NCI-H187 (cell line): ENCODE measurements at regions not wholly inside any gene's neighbourhood (a gene's known extent, or its start where the extent isn't known, plus 50 kb on each side); places are given as distances from the start of the nearest gene placed in this dataset.
"Not testable (repeated sequence)": the region's sequence is repeated elsewhere in the genome, so short reads cannot be mapped to it uniquely, and the experiment has no call there.

ENCODE experiments used
- DNase-seq, 2 experiments: peaks; one replicate each; lab custom pipeline; 2025; lab: John Stamatoyannopoulos, UW

DNA sequence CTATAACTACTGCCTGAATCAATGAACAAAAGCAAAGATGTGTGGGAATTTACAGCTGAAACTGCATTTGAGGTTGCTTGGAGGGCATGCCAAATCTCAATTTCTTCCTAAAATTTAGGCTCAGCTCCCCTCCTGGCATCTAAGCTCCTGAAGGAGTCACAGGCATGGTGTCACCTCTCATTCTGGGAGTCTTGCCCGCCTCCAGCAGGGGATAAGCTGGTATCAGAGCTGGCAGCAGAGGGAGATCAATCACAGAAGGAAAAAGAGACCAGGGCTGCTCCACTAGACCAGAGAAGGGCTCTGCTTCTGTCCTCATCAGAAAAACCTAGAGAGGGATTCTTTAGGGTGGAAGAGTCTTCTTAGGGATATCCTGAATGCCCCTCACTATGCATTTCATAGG, 150.4 kb upstream of the SLC6A11 start:
- DNase-seq = no peak

DNA sequence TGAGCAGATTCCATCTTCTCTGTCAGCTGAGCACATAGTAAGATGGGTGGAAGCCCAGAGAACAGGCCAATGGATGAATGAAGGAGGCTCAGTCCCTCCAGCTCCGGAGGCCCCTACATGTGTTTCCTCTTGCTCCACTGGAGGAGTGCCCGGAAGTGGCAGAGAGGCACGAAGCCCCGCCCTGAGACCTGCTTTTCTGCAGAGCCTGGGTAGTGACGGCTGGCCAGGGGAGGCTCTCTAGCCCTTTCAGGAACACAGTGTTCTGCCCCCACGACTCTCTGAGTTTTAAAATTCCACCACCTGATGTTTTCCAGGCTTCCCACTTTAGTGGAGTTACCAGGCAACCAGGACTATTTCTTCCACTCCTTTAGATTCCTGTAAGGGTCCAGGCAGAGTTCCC, 149.4 kb upstream of the SLC6A11 start:
- no peak for DNase-seq

DNA sequence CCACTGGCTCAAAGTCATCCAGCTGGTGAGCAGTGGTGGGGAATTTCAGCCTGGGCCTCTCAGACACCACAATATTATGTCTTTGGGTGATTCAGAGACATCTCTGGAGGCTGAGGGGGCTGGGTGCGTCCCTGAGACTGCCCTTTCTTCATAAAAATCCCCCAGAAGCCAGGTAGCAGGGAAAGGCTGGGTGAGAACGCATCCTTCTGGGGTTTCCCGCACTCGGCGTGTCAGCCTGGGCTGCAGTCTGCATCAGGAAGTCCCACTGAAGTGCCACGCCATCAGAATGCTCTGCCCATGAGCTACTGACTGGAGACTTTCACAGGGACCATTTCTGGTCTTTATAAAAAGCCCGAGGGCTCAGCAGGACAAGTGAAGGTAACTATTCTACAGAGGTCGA, 148.8 kb upstream of the SLC6A11 start:
- DNase-seq = no peak

DNA sequence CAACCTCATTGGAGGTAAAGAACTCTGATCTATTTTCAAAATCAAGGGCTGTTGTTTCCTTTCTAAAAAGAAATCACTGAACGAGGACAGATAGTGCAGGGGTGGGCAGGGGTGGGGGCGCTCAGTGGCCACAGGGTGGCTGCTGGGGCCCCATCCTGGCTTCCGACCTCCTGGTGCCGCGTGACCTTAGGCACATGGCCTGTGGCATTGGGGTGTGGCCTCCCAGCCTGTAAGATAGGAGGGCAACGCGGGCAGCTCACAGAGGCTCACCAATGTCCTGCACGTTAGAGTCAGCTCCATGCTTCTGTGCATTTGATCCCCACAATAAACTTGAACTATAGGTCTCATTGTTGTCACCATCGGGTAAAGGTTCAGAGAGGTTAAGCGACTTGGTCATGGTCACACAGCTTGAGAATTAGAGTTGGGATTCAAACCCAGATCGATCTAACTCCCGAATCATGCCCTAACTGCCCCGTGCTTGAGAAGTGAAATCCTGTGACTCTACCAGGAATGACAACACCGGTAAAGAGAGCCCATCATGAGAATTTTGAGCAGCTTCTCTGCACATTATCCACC, 148.0 kb upstream of the SLC6A11 start:
- no peak for DNase-seq

DNA sequence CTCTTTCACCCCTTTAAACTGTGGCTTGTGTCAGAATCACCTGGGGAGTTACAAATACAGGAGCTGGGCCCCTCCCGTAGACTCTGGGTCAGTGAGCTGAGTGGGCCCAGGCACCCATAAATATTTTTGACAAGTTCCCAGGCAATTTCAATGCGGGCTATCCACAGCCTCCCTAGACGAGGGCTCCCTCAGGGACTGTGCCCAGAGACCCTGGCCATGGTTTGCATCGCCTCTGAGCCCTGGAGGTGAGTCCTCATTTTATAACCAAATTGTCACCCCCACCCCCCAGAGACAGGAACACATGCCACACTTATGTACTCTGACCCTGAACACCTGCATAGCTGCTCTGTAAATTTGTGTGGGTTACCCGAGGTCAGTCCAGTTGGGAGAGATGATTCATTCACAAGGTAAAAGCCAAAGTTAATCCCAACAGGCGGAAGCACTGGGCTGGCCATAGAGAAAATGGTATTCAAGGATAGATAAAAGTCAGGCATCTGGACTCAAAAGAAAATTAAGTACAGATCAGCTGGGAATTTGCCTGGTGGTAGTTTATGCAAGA, 146.5 kb upstream of the SLC6A11 start:
- no peak for DNase-seq

DNA sequence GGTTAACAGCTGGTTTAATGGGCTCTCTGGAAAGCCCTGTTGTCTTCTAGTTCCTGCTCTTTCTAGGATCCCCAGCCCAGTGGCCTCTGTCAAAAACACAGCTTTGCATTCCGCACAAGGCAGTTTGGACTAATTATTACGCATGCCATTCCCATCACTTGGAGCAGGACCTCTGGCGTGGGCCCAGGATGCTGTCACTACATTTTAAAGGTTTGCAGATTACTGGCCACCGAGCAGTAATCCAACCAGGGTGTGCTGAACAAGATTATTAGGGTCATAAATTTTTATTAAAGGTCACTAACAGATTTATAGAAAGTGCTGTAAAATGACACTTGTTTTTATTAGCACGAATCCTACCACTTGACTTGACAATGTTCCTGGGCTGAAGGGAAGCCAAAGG, 143.6 kb upstream of the SLC6A11 start:
- DNase-seq = no peak

DNA sequence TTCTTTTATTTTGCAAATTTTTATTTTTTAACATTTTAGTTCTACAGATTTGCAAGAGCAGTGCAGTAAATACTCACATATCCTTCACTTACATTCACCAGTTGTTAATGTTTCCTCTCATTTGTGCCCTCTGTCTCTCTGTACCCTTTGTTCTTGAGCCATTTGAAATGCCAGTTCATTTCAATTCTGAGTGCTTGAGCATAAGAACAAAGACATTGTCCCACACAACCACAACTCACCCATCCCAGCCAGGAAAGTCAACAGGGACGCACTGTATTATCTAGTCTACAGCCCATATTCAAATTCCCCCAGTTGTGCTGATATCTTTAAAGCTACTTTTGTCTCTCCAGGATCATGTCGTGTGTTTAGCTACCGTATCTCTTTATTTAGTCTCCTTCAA, 141.4 kb upstream of the SLC6A11 start:
- no peak for DNase-seq

DNA sequence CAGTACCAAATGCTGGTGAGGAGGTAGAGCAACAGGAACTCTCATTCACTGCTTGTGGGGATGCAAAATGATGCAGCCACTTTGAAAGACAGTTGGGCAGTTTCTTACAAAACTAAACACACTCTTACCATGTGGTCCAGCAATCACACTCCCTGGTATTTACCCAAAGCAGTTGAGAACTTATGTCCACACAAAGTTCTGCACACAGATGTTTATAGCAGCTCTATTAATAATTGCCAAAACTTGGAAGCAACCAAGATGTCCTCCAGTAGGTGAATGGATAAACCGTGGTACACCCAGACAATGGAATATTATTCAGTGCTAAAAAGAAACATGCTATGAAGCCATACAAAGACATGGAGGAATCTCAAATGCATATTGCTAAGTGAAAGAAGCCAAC, 139.1 kb upstream of the SLC6A11 start:
- no peak for DNase-seq

DNA sequence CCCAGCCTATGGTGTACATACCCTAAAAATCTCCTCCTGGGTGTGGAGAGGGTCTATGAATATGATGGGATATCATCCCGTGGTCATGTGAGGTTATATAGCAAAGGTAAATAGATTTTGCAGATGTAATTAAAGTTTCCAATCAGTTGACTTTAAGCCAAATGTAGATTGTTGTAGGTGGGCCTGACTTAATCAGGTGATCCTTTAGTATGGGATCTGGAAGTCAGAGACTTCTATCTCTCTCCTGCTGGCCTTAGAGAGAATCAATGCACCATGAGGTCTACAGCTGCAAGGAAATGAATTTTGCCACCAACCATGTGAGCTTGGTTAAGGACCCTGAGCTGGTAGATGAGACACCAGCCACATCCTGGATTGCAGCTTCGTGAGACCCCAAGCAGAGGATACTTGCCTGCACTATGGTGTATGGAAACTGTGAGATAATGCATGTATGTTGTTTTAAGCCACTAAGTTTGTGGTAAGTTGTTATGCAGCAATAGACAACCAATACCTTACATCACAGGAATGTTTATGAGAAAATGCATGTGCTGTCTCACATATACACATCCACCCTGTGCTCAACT, 137.1 kb upstream of the SLC6A11 start:
- no peak for DNase-seq

DNA sequence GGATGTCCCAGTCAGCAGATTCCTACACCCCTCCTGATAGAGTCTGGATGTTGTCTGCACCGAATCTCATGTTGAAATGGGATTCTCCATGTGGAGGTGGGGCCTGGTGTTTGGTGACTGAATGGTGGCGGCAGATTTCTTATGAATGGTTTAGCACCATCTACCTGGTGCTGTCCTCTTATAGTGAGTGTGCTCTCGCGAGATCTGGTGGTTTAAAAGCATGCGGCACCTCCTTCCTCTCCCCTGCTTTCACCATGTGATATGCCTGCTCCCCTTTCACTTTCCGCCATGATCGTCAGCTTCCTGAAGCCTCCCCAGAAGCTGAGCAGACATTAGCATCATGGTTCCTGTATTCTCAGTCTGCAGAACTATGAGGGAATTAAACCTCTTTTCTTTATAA, 135.2 kb upstream of the SLC6A11 start:
- no peak for DNase-seq

DNA sequence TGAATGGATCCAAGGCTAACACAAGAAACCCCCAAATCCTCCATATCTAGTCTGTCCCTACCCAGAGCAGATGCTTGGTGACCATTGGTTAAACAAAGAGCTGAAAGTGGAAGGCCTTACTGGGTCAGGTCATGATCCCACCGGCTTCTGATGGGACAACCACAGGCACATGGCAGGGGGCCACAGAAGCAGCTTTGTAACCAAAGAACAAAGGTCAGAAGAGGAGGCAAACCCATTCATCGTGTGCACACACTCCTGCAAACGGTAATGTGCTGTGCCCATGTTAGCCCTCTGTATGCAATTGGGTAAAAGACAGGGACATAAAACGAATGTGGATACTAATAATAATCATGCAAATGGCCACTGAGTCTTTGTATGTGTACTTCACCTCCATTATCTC, 133.3 kb upstream of the SLC6A11 start:
- no peak for DNase-seq

DNA sequence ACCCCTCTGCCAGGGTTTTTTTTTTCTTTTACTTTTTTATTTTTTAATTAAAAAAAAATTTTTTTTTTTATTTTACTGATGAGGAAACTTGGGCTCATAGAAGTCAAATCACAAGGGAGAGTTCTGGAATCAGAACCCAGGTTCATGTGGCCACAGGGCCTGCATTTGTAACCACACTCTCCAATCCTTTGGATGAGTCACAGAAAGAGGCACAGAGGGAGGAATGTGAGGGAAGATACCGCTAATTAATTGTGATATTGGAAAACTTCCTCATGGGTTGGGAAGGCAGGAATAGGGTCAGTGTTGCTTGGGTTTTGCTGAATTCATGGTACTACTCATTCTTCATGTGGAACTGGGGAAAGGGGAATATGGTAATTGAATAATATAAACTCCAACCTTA, 132.9 kb upstream of the SLC6A11 start:
- DNase-seq = no peak

DNA sequence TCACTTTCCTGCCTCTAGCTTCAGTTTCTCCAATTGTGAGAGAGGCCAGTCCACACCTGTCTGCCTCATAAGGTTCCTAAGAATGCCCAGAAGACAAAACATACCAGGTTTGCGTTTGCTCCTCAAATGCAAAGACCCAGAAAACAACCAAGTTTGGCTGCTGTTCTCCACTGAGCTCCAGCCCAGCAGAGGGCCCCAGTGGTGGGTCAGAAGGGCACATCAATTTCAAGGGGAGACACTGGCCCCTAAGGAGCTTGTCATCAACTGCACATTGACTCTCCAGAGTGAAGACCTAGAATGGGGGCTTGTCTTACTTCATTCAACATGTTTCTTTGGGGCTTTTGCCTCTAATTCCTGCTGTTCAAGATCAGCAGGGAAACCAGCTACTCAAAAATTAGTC, 127.9 kb upstream of the SLC6A11 start:
- DNase-seq = no peak

DNA sequence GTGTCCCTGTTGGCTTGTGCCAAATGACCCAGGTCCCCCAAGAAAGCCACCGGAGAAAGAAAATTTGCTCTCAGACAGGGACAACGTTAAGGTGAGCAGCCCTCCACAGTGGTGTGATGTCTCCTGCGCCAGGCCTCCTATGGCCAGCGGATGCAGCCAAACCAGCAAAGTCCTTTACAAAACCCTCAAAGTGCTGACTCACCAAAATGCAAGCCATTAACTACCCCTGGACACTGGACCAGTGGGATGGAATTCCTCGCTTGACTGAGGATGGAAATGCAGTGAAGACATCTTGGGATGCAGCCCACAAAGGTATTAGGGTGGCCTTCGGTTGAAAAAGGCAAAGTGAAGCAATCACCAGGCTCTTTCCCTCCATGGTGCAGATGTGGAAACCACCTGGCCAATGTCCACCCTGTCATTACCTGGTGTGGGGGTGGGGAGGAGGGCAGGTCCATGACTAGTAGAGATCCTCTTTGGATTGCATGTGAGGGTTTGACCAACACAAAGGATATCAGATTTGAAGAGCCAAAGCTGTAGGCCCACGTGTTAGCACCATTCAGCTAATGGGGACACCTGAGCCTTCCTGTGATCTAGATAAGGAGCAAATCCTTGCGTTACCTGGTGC, 127.4 kb upstream of the SLC6A11 start:
- DNase-seq = no peak

DNA sequence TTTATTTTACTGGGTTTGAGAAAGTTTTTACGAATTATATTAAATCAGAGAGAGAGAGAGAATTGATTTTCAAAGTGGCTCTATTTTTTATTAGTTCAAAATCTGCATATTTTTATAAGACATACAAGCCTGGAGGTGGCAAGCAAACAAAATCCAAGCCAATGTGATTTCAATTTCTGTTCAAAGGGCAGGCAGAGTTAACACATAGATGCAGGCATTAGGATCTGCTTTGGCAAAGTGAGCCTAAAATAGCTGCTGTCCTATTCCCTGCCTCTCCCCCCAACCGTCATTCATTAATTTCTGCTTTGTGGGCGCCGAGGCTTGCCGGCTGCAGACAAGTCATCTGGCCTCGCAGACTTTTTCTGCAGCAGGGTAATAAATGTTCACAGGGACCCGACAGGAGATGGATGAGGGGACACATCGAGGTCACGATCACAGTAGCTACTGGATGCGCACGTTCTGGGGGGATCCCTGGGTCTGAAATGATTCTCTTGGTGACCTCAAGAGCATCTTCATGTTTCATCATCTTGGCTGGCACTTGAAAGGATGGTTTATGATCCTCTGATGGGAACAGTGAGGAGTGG, 123.9 kb upstream of the SLC6A11 start:
- DNase-seq = no peak

DNA sequence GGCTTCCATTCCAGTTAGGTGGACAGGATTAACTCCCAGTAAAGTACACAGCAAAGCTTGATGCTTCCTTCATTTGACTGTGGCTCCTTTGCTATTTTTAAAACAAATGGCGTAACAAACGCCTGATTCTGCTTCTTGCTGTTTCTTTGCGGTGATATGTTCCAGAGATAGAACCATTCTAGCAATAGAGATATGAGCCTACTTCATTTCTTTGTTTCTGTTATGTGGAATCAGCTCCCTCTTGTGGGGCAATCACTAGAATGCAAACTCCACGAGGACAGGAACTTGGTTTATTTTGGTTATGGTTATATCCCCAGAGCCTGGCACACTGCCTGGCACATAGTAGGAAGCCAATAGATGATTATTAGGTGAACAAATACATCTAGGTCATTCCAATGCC, 122.6 kb upstream of the SLC6A11 start:
- DNase-seq = no peak

DNA sequence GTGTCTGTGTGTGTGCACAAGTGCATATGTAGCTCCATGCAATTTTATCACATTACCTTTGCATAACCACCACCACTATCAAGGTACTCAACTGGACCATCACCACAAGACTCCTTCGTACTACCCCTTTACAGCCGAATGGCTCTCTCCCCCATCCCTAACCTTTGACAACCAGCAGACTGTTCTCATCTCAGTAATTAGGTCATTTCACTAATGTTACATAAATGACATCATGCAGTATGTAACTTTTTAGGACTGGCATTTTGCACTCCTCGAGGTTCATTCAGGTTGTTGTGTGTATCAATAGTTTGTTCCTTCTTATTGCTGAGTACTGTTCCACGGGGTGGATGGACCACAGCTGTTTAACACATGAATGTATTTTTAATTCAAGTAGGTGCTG, 121.8 kb upstream of the SLC6A11 start:
- DNase-seq = no peak

DNA sequence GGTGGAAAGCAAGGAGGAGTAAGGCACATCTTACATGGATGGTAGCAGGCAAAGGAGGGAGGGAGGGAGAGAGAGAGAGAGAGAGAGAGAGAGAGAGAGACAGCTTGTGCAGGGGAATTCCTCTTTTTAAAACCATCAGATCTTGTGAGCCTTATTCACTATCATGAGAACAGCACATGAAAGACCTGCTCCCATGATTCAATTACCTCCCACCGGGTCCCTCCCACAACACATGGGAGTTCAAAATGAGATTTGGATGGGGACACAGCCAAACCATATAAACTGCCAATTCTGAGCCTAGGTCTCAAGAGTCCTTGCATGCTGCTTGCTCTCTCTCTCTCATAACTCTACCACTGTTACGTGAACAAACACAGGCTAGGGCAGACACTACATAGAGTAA, 120.8 kb upstream of the SLC6A11 start:
- not testable (repeated sequence) for DNase-seq

DNA sequence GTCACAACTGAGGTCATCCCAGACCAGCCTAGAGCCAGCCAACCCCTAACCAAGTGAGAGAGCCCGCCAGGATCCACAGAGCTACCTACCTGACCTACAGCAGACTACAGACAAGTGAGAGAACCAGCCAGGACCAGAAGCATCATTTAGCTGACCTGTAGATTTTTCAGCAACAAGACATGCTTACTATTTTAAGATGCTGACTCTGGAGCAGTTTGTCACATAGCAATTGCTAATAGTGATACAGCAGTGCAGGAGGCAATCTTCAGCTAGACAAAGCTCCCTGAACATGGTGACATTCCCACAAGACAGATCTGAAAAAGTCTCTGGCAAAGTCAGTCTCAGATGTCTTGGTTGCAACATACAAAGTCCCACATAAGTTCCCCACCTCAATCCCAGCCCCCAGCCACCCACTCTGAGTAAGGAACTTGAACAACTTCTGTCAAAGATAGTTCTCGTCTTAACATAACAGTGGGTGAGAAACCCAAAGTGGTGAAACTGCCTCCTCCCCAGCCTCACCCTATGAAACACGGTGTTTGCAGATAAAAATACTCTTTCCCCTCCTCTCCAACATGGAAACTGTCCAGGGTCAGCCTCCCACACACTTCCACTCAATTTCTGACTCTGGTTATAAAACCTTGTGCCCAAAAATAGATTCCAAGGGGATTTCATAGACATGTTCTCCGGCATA, 120.3 kb upstream of the SLC6A11 start:
- no peak for DNase-seq

DNA sequence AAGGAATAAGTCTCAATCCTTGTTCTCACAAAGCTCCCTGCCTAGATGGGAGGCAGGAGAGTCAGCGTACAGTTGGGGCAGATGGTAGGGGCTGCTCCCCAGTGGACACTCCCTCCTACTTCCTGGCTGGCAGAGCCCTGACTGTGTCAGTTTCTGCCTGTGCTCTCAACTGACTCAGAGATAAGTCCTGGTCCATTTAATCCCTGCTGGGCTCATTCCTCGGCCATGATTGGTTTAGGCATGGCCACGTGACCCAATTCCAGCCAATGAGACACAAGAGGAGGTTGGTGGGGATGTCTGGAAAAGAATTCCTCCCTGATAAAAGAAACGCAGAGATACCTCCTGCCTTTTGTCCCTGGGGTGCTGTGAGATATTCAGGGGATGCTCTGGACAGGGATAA, 118.1 kb upstream of the SLC6A11 start:
- no peak for DNase-seq

DNA sequence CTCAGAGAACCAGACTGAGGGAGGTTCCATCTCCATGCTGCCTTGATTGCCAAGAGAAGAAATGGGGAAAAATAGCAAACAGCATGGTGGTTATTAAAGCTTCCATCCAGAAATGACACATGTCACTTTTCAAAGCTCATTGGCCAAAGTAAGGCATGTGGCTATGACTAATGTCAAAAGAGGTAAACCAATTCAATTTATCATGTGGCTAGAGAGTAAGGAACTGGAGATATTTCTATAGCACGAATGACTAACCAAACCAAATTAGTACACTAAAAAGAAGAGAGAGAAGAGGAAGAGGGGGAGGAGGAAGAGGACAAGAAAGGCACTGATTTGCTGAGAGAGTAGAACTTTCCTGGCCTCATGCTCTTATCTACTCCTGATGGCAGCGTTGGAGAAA, 115.2 kb upstream of the SLC6A11 start:
- no peak for DNase-seq

DNA sequence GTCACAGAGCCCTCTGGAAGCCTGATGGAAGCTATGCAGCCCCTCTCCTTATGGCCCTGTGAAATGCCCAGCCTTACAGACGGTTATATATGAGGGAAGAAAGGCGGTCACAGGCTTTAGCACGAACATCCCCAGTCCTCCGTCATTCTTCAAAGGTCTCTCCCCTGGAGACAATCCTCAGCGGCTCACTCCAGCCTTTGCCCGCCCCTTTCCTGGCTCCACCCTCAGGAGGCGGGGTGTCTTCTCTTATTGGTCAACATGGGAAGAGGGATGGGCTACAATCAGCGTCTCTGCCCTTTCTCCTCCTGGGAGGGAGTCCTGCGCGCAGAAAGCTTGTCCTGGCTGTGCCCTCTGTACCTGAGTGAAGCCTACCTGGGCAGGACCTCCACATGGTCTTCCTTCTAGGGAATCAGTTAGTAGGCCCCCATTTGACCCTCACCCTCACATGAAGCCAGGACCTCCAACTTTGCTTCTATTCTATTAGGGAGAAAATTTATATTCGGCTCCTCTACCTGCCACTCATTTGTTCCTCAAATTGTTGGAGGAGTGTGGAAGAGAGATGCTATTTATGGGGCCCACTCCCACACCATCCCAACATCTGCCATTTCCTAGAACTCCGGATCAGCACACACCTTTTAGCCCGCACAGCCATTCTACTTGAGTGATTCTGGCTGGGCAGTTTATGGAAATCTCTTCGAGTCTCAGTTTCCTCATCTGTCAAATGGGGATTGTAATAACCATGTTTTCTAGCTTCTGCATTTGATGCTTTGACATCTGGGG, 112.9 kb upstream of the SLC6A11 start:
- no peak for DNase-seq
